ENCODE measurements at regions not wholly inside any gene's neighbourhood (a gene's known extent, or its start where the extent isn't known, plus 50 kb on each side); places are given as distances from the start of the nearest gene placed in this dataset.

GRCh38 chr22:48078825-48079224 lies 1316.4 kb downstream of the TBC1D22A start:
- no peak overlapping the region for H4K5ac ChIP-seq (ENCODE audit: low read depth, low read length)
- no peak overlapping the region for H3K18ac ChIP-seq (ENCODE audit: low read depth, low read length)
- no peak overlapping the region for H3K27ac ChIP-seq (ENCODE audit: insufficient read depth, low read length)
- no peak overlapping the region for H3K9ac ChIP-seq (ENCODE audit: low read depth, low read length)
- no peak overlapping the region for H2BK15ac ChIP-seq (ENCODE audit: low read depth, low read length)
- no peaks in the 10 kb centered on the region for H3K36me3 ChIP-seq (ENCODE audit: control insufficient read depth, insufficient read depth, low read length)
- H3K14ac ChIP-seq (replicated peaks; ENCODE audit: low read depth, low read length) = no peak overlapping the region
- TF ChIP-seq CHD1 (IDR thresholded peaks at IDR 0.05; ENCODE audit: low read depth, low read length) (no peak), NFE2L2 (IDR thresholded peaks at IDR 0.05; ENCODE audit: low read depth, low read length) (no peak), CTCF (conservative IDR thresholded peaks at IDR 0.05; ENCODE audit: low read depth, low read length) (no peak), MAZ (IDR thresholded peaks at IDR 0.05; ENCODE audit: borderline replicate concordance, low read depth, low read length) (no peak), FOS (IDR thresholded peaks at IDR 0.05; ENCODE audit: low read depth, low read length) (no peak), SMC3 (IDR thresholded peaks at IDR 0.05; ENCODE audit: low read depth, low read length) (no peak), RAD21 (IDR thresholded peaks at IDR 0.05; ENCODE audit: low read length) (no peak), ELK1 (IDR thresholded peaks at IDR 0.05; ENCODE audit: borderline replicate concordance, low read depth, low read length) (no peak), RFX5 (IDR thresholded peaks at IDR 0.05; ENCODE audit: low read depth, low read length) (no peak), USF2 (IDR thresholded peaks at IDR 0.05; ENCODE audit: low read depth, low read length) (no peak), POLR2A (IDR thresholded peaks at IDR 0.05; ENCODE audit: low read depth, low read length) (no peak), BHLHE40 (IDR thresholded peaks at IDR 0.05; ENCODE audit: low read depth, low read length) (no peak), RCOR1 (IDR thresholded peaks at IDR 0.05; ENCODE audit: insufficient replicate concordance, low read length) (no peak), MXI1 (IDR thresholded peaks at IDR 0.05; ENCODE audit: borderline replicate concordance, low read depth, low read length) (no peak), MAFK (IDR thresholded peaks at IDR 0.05; ENCODE audit: low read depth, low read length) (no peak), CEBPB (IDR thresholded peaks at IDR 0.05; ENCODE audit: low read depth, low read length) (no peak)
- no peak overlapping the region for H2BK20ac ChIP-seq (ENCODE audit: low read depth, low read length)
- dilution Hi-C loops (cut with HindIII; ENCODE audit: low sequenced_read_pairs, unreplicated experiment) = no loop called here
- H3K4ac ChIP-seq (ENCODE audit: low read depth, low read length) = no peak overlapping the region
- H2AK5ac ChIP-seq (ENCODE audit: low read depth, low read length) = no peak overlapping the region
- no CpG with 5 or more reads among the region's 5 CpGs for WGBS, 2 experiments (ENCODE audit: extremely low coverage in 2 of 2, insufficient read length in 1 of 2)
- no peak overlapping the region for H4K8ac ChIP-seq (ENCODE audit: low read depth in 2 of 2, low read length in 2 of 2)
- H3K9me1 ChIP-seq (ENCODE audit: insufficient read depth, low read length) = no peaks in the 10 kb centered on the region
- no peak overlapping the region for H4K91ac ChIP-seq (ENCODE audit: insufficient read depth, low read depth, low read length)
- no peak overlapping the region for H3K4me3 ChIP-seq (ENCODE audit: insufficient read depth, low read depth, low read length)
- no peak overlapping the region for H2AFZ ChIP-seq (replicated peaks; ENCODE audit: low read length, poor library complexity)
- no peaks in the 10 kb centered on the region for H3K27me3 ChIP-seq (ENCODE audit: control insufficient read depth, insufficient read depth, low read length)
- no peaks in the 10 kb centered on the region for H3K79me1 ChIP-seq (ENCODE audit: low read depth in 1 of 2, low read length in 2 of 2)
- POLR2A ChIA-PET (ENCODE audit: unreplicated experiment) = no interaction called here
- no peak for DNase-seq
- CTCF ChIA-PET = no interaction called here
- no peak for ATAC-seq (ENCODE audit: low read depth)
- H3K4me2 ChIP-seq (ENCODE audit: low read depth, low read length) = no peak overlapping the region
- H2BK120ac ChIP-seq (ENCODE audit: low read depth, low read length) = no peak overlapping the region
- intact Hi-C loops (cut with micrococcal nuclease) = no loop called here
- H3K23ac ChIP-seq (ENCODE audit: low read depth, low read length) = no peak overlapping the region
- in situ Hi-C loops (cut with MboI; ENCODE audit: low sequenced_read_pairs) = no loop called here
- no peaks in the 10 kb centered on the region for H4K20me1 ChIP-seq (ENCODE audit: insufficient read depth, low read length)
- peaks cover 65% of the 10 kb centered on the region for H3K9me3 ChIP-seq (ENCODE audit: control insufficient read depth, insufficient read depth, low read length)
- no peak overlapping the region for H2AK9ac ChIP-seq (replicated peaks; ENCODE audit: low read depth, low read length, poor library complexity)
- no peak overlapping the region for H2BK5ac ChIP-seq (ENCODE audit: low read depth, low read length, poor library complexity, severe bottlenecking)
- no TSS peak for BruUV-seq (replicated peaks)
- H3K56ac ChIP-seq (ENCODE audit: extremely low read depth, insufficient read depth, low read length) = no peak overlapping the region
- H3K4me1 ChIP-seq (ENCODE audit: control insufficient read depth, insufficient read depth, low read length) = no peaks in the 10 kb centered on the region

Measured in IMR-90 (cell line).